ENCODE measurements at regions not wholly inside any gene's neighbourhood (a gene's known extent, or its start where the extent isn't known, plus 50 kb on each side); places are given as distances from the start of the nearest gene placed in this dataset.

- DNase-seq (ENCODE audit: low read depth, low spot score): no peak
- no peak for FAIRE-seq
- Histone ChIP-seq H3K9ac (replicated peaks; ENCODE audit: extremely low read depth, insufficient read depth, low read length) (no peak overlapping the region), H3K4me1 (ENCODE audit: control insufficient read depth, extremely low read depth, insufficient read depth, low read length) (no peaks in the 10 kb centered on the region), H3K9me3 (replicated peaks; ENCODE audit: control insufficient read depth, insufficient read depth, low read length) (no peaks in the 10 kb centered on the region), H3K36me3 (ENCODE audit: control insufficient read depth in 2 of 2, extremely low read depth in 1 of 2, insufficient read depth in 2 of 2, low read length in 2 of 2) (no peaks in the 10 kb centered on the region), H3K4me3 (replicated peaks in 1 of 3; ENCODE audit: insufficient read depth in 1 of 3, low read depth in 1 of 3, low read length in 3 of 3) (no peak overlapping the region), H3K79me2 (ENCODE audit: control insufficient read depth, insufficient read depth, low read length) (no peaks in the 10 kb centered on the region), H2AFZ (ENCODE audit: low read depth, low read length) (no peak overlapping the region), H4K20me1 (replicated peaks; ENCODE audit: control insufficient read depth, extremely low read depth, insufficient read depth, low read length) (no peaks in the 10 kb centered on the region), H3K9me1 (replicated peaks; ENCODE audit: control insufficient read depth, extremely low read depth, insufficient read depth, low read length) (no peaks in the 10 kb centered on the region), H3K4me2 (ENCODE audit: insufficient read depth, low read length) (no peak overlapping the region), H3K27ac (ENCODE audit: insufficient read depth, low read depth, low read length) (no peak overlapping the region), H3K27me3 (ENCODE audit: control insufficient read depth in 2 of 2, insufficient read depth in 2 of 2, low read length in 2 of 2) (no peaks in the 10 kb centered on the region)
- BruUV-seq (replicated peaks): no TSS peak
- dilution Hi-C loops (cut with MboI; ENCODE audit: extremely low pct_ligation_motif_present, low sequenced_read_pairs): no loop called here
- CTCF ChIA-PET: no interaction called here
- intact Hi-C loops (cut with micrococcal nuclease): no loop called here
- TF ChIP-seq FOS (IDR thresholded peaks at IDR 0.05; ENCODE audit: borderline replicate concordance, insufficient read depth, low read length): no peak
- no peak for TF ChIP-seq GATA2 (IDR thresholded peaks at IDR 0.05; ENCODE audit: insufficient read depth, insufficient read length, low read depth, low read length)
- TF ChIP-seq POLR2A (IDR thresholded peaks at IDR 0.05; ENCODE audit: low read depth, low read length): no peak
- TF ChIP-seq CTCF (IDR thresholded peaks at IDR 0.05; ENCODE audit: extremely low read depth in 1 of 2, insufficient read depth in 1 of 2, low read depth in 1 of 2, low read length in 2 of 2): no peak
- no peak for TF ChIP-seq MYC (IDR thresholded peaks at IDR 0.05; ENCODE audit: low read depth, low read length)
- TF ChIP-seq MAX (IDR thresholded peaks at IDR 0.05; ENCODE audit: insufficient read depth, insufficient read length): no peak
- no peak for TF ChIP-seq EZH2 (IDR thresholded peaks at IDR 0.05; ENCODE audit: borderline replicate concordance, low read depth, low read length, severe bottlenecking)
- no peak for TF ChIP-seq JUN (IDR thresholded peaks at IDR 0.05; ENCODE audit: borderline replicate concordance, insufficient read depth, insufficient read length, low read depth)
- TF ChIP-seq POLR2AphosphoS5 (IDR thresholded peaks at IDR 0.05; ENCODE audit: insufficient read depth, low read depth, low read length): no peak
- POLR2A ChIA-PET: no interaction called here
These were observed 95.6 kb upstream of the PCDH18 start for GRCh38 chr4:137627739-137628460.

All from endothelial cell of umbilical vein (primary cell).